Hepatocyte (in vitro differentiated cells): ENCODE measurements at regions not wholly inside any gene's neighbourhood (a gene's known extent, or its start where the extent isn't known, plus 50 kb on each side); places are given as distances from the start of the nearest gene placed in this dataset.

Experiments used
- EZH2 ChIP-seq: fragments of 200-600 bp; sonication (generic); IDR thresholded peaks from 2 replicates; pipeline ENCODE4 v1.6.1; 2016; ENCODE audit warnings: antibody characterized with exemption, mild to moderate bottlenecking, borderline replicate concordance
- TF ChIP-seq, protein P1 (sequence below): fragments of 200-600 bp; sonication (generic); IDR thresholded peaks from 2 replicates; pipeline ENCODE4 v1.5.1; 2016; ENCODE audit warnings: antibody characterized with exemption, mild to moderate bottlenecking; ENCODE audit not compliant: poor library complexity

DNA sequence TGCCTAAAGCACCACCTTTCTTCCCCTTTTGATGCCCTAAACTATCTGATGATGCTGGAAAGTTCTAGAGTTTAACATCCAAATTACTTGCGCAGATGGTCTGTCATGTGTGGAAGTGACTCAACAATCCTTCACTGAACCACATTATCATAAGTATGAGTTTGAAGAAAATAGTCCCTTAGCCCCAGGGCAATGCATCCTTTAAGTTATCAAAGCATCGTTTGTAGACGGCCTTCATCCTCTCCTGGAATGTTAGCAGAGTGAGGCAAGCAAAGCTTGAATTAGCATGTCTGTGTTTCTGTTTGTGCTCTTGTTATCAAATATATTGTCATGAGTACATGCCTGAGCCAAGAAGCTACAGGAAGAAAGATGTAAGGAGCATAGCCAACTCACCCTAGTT is 570.9 kb downstream of the MID1IP1 start:
- TF ChIP-seq, protein P1, sequence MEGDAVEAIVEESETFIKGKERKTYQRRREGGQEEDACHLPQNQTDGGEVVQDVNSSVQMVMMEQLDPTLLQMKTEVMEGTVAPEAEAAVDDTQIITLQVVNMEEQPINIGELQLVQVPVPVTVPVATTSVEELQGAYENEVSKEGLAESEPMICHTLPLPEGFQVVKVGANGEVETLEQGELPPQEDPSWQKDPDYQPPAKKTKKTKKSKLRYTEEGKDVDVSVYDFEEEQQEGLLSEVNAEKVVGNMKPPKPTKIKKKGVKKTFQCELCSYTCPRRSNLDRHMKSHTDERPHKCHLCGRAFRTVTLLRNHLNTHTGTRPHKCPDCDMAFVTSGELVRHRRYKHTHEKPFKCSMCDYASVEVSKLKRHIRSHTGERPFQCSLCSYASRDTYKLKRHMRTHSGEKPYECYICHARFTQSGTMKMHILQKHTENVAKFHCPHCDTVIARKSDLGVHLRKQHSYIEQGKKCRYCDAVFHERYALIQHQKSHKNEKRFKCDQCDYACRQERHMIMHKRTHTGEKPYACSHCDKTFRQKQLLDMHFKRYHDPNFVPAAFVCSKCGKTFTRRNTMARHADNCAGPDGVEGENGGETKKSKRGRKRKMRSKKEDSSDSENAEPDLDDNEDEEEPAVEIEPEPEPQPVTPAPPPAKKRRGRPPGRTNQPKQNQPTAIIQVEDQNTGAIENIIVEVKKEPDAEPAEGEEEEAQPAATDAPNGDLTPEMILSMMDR: no peak
- TF ChIP-seq EZH2: no peak
